SK-N-MC (cell line): ENCODE measurements at regions not wholly inside any gene's neighbourhood (a gene's known extent, or its start where the extent isn't known, plus 50 kb on each side); places are given as distances from the start of the nearest gene placed in this dataset.

Experiments used
- EZH2 ChIP-seq: fragments of 200-600 bp; sonication (generic); IDR thresholded peaks from one replicate; pipeline ENCODE4 v1.6.1; 2017; ENCODE audit warnings: antibody characterized with exemption
- FOXP2 ChIP-seq: optimal IDR thresholded peaks from 2 replicates; pipeline ENCODE3; 2011; ENCODE audit warnings: mild to moderate bottlenecking, moderate library complexity; ENCODE audit not compliant: insufficient read depth; ENCODE audit errors: extremely low read length, control extremely low read depth
- POLR2AphosphoS5 ChIP-seq: IDR thresholded peaks from 2 replicates; pipeline ENCODE4 v1.6.1; 2012; ENCODE audit warnings: mild to moderate bottlenecking, low read depth, low read length, borderline replicate concordance

GRCh38 chr6:14932485-14933182 lies 313.2 kb upstream of the JARID2 start:
- no peak for TF ChIP-seq POLR2AphosphoS5
- TF ChIP-seq EZH2 = no peak
- no peak for TF ChIP-seq FOXP2
